HG03280 (cell line): ENCODE measurements at regions not wholly inside any gene's neighbourhood (a gene's known extent, or its start where the extent isn't known, plus 50 kb on each side); places are given as distances from the start of the nearest gene placed in this dataset.
"Not testable (repeated sequence)": the region's sequence is repeated elsewhere in the genome, so short reads cannot be mapped to it uniquely, and the experiment has no call there.

Source experiments
- ATAC-seq: cut with Tn5 transposase; IDR thresholded peaks from one replicate; pipeline ENCODE4 v1.9.1; 2021; ENCODE audit warnings: mild to moderate bottlenecking, moderate library complexity; ENCODE audit not compliant: unreplicated experiment

- ATAC-seq = no peak
Observed at GRCh38 chr18:78809845-78810244, 169.8 kb upstream of the SALL3 start.

- ATAC-seq = no peak
Observed at GRCh38 chr18:78810706-78811105, 168.9 kb upstream of the SALL3 start.

- ATAC-seq = no peak
Observed at GRCh38 chr18:78812067-78812466, 167.6 kb upstream of the SALL3 start.

GRCh38 chr18:78813156-78813555 lies 166.5 kb upstream of the SALL3 start:
- no peak for ATAC-seq

GRCh38 chr18:78813936-78814710 lies 165.5 kb upstream of the SALL3 start:
- no peak for ATAC-seq

GRCh38 chr18:78814766-78815165 lies 164.9 kb upstream of the SALL3 start:
- ATAC-seq = no peak

GRCh38 chr18:78816114-78816513 lies 163.5 kb upstream of the SALL3 start:
- no peak for ATAC-seq

GRCh38 chr18:78816916-78817315 lies 162.7 kb upstream of the SALL3 start:
- no peak for ATAC-seq

GRCh38 chr18:78818495-78818894 lies 161.1 kb upstream of the SALL3 start:
- no peak for ATAC-seq

- ATAC-seq = no peak
Observed at GRCh38 chr18:78818961-78819360, 160.7 kb upstream of the SALL3 start.

- ATAC-seq = no peak
Observed at GRCh38 chr18:78820161-78820834, 159.3 kb upstream of the SALL3 start.

GRCh38 chr18:78821396-78821795 lies 158.2 kb upstream of the SALL3 start:
- no peak for ATAC-seq

GRCh38 chr18:78822171-78822948 lies 157.3 kb upstream of the SALL3 start:
- no peak for ATAC-seq

- no peak for ATAC-seq
Observed at GRCh38 chr18:78822949-78823285, 156.7 kb upstream of the SALL3 start.

- ATAC-seq = no peak
Observed at GRCh38 chr18:78825168-78825567, 154.4 kb upstream of the SALL3 start.

- ATAC-seq = no peak
Observed at GRCh38 chr18:78826631-78827030, 153.0 kb upstream of the SALL3 start.

- ATAC-seq = no peak
Observed at GRCh38 chr18:78827141-78827540, 152.5 kb upstream of the SALL3 start.

- ATAC-seq = no peak
Observed at GRCh38 chr18:78828131-78828530, 151.5 kb upstream of the SALL3 start.

GRCh38 chr18:78829026-78829425 lies 150.6 kb upstream of the SALL3 start:
- ATAC-seq = not testable (repeated sequence)

GRCh38 chr18:78830161-78830560 lies 149.5 kb upstream of the SALL3 start:
- no peak for ATAC-seq

- ATAC-seq = no peak
Observed at GRCh38 chr18:78830826-78831225, 148.8 kb upstream of the SALL3 start.

- no peak for ATAC-seq
Observed at GRCh38 chr18:78831603-78832002, 148.0 kb upstream of the SALL3 start.
